HG03095 (cell line): ENCODE measurements at regions not wholly inside any gene's neighbourhood (a gene's known extent, or its start where the extent isn't known, plus 50 kb on each side); places are given as distances from the start of the nearest gene placed in this dataset.
A peak's percentile ranks its signal among the peaks of the same experiment; 100 is the strongest.

ENCODE experiments used
- ATAC-seq: cut with Tn5 transposase; IDR thresholded peaks from one replicate; pipeline ENCODE4 v1.9.1; 2021; ENCODE audit warnings: moderate library complexity; ENCODE audit not compliant: unreplicated experiment

- ATAC-seq: no peak
Observed at GRCh38 chr2:195319548-195320412, 337.2 kb upstream of the SLC39A10 start.

GRCh38 chr2:195319112-195319460 lies 337.9 kb upstream of the SLC39A10 start:
- ATAC-seq: no peak

- ATAC-seq: peak; percentile 38
Observed at GRCh38 chr2:195318440-195319111, 338.4 kb upstream of the SLC39A10 start.

GRCh38 chr2:195317550-195317949 lies 339.5 kb upstream of the SLC39A10 start:
- ATAC-seq: no peak

- no peak for ATAC-seq
Observed at GRCh38 chr2:195316486-195316885, 340.5 kb upstream of the SLC39A10 start.

GRCh38 chr2:195313962-195314361 lies 343.1 kb upstream of the SLC39A10 start:
- ATAC-seq: peak; percentile 62

GRCh38 chr2:195312662-195313061 lies 344.4 kb upstream of the SLC39A10 start:
- no peak for ATAC-seq

GRCh38 chr2:195308163-195308562 lies 348.9 kb upstream of the SLC39A10 start:
- no peak for ATAC-seq

- no peak for ATAC-seq
Observed at GRCh38 chr2:195307751-195308150, 349.3 kb upstream of the SLC39A10 start.

- ATAC-seq: no peak
Observed at GRCh38 chr2:195304310-195304709, 352.7 kb upstream of the SLC39A10 start.

- no peak for ATAC-seq
Observed at GRCh38 chr2:195300631-195301030, 356.4 kb upstream of the SLC39A10 start.

GRCh38 chr2:195299600-195299999 lies 357.4 kb upstream of the SLC39A10 start:
- no peak for ATAC-seq

GRCh38 chr2:195296490-195296889 lies 360.5 kb upstream of the SLC39A10 start:
- no peak for ATAC-seq

GRCh38 chr2:195289081-195289480 lies 367.9 kb upstream of the SLC39A10 start:
- no peak for ATAC-seq

GRCh38 chr2:195279840-195280427 lies 377.1 kb upstream of the SLC39A10 start:
- no peak for ATAC-seq

- ATAC-seq: no peak
Observed at GRCh38 chr2:195270466-195271039, 386.5 kb upstream of the SLC39A10 start.

GRCh38 chr2:195269220-195269619 lies 387.8 kb upstream of the SLC39A10 start:
- ATAC-seq: no peak

- ATAC-seq: no peak
Observed at GRCh38 chr2:195257979-195258378, 399.0 kb upstream of the SLC39A10 start.

GRCh38 chr2:195252018-195252417 lies 405.0 kb upstream of the SLC39A10 start:
- ATAC-seq: no peak

- ATAC-seq: no peak
Observed at GRCh38 chr2:195251214-195251613, 405.8 kb upstream of the SLC39A10 start.

- ATAC-seq: no peak
Observed at GRCh38 chr2:195238826-195239225, 418.2 kb upstream of the SLC39A10 start.

GRCh38 chr2:195238379-195238778 lies 418.6 kb upstream of the SLC39A10 start:
- no peak for ATAC-seq
